GM21367 (cell line): ENCODE measurements at regions not wholly inside any gene's neighbourhood (a gene's known extent, or its start where the extent isn't known, plus 50 kb on each side); places are given as distances from the start of the nearest gene placed in this dataset.

Source experiments
- ATAC-seq: cut with Tn5 transposase; IDR thresholded peaks from one replicate; pipeline ENCODE4 v1.9.1; 2021; ENCODE audit not compliant: unreplicated experiment

- no peak for ATAC-seq
Observed at GRCh38 chr22:48319321-48320047, 1508.2 kb downstream of the BRD1 start.

GRCh38 chr22:48318575-48319320, 1508.9 kb downstream of the BRD1 start:
- ATAC-seq = no peak

- no peak for ATAC-seq
Observed at GRCh38 chr22:48318173-48318572, 1509.5 kb downstream of the BRD1 start.

DNA sequence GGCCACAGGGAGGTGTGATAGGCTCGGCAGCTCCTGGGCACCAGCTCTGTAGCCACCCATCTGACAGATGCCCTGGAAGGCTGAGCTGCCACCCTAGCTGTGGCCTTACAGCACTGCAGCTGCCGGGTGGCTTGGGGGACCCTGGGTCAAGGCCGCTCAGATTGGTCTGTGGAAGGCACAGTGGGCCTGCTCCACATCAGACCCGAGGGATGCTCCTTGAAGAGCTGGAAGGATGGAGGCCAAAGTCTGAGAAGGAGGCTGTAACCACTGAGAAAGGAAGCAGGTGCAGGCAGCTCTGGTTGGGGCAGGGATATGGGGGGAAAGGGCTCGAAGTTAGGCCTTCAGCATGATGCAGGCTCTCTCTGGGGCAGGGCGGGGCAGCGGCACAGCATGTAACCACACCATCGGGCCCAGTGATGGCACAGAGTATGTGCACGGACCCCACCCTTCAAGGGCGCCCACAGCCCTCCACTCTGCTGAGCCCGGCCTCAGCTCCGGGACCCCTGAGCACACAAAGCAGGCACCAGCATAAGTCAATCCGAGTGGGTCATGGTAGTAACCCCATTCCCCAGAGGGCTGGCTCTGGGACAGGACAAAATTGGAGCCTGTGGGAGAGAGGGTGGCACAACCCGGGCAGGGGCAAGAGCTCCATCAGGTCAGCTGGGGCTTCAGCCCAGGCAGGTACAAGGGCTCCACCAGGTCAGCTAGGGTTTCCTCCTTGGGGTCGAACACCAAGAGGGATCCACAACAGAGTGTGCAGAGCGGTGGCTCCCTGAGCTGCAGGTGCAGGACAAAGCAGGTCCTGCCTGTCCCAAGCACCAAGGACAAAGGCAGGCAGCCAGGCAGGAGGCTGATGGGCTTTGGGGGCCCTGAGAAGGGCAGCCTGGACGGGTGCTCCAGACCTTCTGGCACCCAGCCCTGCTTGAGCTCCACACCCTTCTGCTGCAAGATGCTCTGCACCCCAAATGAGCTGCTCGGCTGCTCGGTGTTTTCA, 1511.1 kb downstream of the BRD1 start:
- ATAC-seq = no peak

DNA sequence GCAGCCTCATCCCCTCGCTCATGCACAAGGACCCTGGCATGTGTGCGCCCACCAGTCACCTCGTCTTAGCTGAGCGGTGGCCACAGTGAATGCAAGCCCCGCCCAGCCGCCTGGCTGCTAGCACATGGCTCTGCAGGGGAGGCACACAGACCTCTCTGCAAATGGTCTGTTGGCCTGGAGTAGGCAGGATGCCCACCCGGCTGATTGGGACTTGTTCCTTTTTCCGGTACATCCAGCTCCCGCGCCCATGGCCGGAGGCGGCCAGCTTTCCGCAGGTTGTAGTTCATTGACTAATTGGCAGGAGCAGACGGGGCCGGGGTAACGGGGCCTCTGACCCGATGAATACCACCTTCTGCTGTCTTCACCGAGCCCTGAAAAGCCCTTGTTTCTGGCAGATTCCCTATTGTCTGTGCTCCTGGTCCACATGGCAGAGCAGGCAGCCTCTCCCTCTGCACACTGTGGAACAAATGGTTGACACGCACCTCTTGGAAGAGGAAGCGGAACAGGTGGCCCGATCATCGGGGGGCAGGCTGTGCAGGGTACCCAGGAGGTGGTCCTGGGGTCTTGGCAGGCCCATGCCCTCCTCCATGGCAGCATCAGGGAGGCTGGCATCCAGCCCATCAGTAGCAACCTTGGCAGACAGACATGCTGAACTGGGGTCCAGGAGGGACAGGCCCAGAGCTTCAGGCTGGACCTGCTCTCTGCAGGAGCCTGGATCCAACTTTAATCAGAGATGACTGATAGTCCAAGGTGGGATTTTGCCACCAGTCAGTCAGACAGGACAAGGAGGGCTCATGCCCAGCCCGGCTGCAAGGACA, 1512.0 kb downstream of the BRD1 start:
- no peak for ATAC-seq

DNA sequence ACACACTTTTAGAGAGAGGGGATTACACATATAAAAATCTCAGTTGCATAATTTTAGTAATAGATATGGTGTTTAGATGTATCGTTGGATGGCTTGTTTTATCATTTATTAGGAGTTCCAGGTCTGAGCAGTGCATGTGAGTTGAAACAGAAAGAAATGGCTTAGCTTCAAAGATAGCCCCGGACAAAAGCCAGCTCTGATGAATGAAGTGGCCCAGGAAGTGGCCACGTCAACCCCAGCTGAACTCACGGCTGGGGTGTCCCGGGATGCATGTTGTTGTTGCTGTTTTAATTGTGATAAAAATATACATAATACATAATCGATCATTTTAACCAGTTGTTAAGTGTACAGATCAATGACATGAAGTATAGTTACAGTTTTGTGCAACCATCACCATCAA, 1513.6 kb downstream of the BRD1 start:
- no peak for ATAC-seq

DNA sequence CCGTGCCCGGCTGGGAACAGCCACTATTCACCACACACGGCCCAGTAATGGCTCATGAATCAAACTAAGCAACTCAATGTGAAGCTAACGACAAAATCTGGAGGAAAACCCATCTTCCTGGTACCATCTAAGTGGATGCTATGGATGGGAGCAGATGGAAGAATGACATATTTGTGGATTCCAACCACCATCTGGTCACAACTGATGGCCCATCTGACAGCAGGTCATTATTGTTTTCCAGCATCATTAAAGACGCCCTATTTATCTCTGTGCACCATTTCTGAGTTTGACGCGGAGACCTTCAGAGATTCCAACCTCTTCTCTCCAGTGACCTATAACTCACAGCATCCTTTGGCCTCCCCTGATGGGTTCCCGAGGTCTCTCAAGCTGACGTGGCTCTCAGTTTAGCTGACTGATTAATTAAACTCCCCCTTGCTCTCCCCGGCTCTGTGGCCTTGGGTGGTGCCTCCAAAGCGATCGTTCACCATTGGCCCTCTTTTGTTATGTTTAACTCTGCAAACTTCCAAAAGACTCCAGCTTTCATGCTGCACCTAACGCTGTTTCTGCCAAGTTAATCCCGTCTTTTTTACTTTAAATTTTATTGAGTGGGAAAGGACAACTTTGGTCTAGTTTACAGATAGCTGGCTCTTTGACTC, 1514.4 kb downstream of the BRD1 start:
- no peak for ATAC-seq

DNA sequence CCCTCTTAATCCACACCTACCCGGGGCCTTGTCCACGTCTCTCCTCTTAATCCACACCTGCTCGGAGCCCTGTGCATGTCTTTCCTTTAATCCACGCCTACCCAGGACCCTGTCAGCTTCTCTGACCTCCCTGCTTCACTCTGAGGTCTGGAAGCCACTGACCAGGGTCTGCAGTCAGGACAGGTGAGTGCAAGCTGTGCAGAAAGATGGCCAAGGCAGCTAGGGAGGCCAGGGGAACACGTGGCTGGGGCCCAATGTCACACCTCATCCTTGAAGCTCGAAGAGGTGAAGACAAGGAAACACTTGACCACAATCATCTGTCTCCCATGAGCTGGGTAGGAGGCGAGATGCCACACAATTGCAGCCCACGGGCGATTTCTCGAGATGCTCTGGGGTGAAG, 1516.9 kb downstream of the BRD1 start:
- no peak for ATAC-seq

DNA sequence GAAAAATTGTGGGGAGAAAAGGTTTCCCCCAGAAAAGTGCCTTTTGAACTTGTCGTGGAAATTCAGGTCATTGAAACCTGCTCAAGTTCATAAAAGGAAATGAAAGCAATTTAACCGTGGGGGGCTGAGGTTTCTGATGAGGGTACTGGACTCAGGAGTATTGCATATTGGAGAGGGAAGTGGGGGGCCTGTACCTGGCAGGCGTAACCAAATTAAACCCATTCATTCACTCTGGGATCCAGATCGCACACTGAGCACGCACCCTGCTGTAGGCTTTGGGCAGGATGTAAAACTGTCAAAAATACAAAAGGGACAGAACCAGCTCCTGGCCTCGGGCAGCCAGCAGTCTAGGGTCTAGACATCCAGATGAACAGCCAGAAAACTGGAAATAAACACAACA, 1517.4 kb downstream of the BRD1 start:
- no peak for ATAC-seq

GRCh38 chr22:48309836-48310235, 1517.8 kb downstream of the BRD1 start:
- ATAC-seq = no peak

DNA sequence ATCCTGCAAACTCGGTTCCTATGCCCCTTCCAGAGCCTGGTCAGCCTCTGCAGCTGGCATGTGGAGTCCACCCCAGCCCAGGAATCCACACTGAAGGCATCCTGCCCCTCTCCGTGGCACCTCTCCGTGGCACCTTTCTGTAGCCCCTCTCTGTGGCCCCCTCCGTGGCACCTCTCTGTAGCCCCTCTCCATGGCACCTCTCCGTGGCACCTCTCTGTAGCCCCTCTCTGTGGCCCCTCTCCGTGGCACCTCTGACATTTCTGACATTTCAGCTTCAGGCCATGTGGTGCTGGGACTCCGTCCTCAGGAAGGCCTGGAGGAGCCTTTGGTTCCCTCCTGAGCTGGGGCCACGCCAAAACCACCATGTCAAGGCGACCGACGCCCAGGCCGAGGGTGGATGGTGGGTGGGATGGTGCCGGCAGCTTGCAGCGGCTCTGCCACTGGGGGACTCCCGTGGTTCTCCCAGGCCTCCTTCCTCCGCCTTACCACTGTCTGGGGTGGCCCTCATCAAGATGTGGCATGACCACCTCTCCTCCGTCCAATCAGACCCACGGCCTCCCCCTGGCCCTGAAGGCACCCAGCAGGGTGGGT, 1518.5 kb downstream of the BRD1 start:
- no peak for ATAC-seq

GRCh38 chr22:48307931-48308330, 1519.7 kb downstream of the BRD1 start:
- no peak for ATAC-seq

DNA sequence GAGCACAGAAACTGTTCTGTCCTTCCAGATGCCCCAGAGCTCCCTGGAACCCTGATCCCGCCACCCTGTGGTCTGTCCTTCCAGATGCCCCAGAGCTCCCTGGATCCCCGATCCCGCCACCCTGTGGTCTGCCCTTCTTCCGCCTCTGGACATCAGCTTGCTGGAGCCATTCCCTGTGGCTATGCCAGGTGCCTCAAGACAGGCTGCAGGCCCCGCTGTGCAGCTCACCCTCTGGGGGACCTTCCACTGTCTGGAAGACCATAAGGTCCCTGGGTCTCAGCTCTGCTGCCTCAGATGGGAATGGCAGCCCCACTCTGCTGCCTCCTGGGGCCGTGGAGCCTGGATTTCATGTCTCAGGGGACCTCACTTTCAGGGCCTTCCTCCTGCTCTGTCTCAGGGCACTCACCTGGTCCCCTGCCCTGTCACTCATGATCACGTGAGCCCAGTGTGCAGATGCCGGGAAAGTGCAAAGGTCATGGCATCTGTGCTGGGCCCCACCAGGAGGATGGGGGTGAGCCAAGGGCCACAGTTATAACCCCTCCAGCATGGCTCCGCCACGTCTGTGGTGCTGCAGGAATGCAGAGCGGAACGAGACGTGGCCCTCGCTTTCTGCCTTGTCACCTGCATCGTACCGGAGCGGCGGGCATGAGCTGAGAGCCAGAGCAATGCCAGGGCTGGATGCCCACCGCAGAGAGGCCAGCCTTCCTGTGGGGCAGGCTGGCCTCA, 1520.7 kb downstream of the BRD1 start:
- ATAC-seq = no peak

GRCh38 chr22:48306284-48306683, 1521.4 kb downstream of the BRD1 start:
- ATAC-seq = no peak

DNA sequence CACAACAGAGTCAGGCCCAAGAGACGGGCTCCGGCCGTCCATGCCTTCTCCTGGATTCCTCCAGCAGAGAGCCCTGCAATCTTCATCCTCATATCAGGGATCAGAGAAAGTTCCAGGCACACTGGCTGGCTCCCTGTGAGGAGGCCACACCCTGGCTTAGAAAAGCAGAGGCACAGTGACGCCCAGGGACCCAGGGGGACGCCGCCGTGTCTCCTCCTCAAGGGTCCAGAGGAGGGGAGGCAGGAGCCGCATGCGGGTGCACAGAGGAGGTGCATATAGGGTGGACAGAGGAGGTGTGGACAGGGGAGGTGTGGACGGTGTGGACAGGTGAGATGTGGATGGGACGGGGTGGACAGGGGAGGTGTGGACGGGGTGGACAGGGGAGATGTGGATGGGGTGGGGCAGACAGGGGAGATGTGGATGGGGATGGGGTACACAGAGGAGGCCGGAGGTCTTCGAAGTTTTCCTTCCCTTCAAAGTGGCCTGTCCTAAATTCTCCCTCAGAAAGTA, 1521.9 kb downstream of the BRD1 start:
- ATAC-seq = no peak

DNA sequence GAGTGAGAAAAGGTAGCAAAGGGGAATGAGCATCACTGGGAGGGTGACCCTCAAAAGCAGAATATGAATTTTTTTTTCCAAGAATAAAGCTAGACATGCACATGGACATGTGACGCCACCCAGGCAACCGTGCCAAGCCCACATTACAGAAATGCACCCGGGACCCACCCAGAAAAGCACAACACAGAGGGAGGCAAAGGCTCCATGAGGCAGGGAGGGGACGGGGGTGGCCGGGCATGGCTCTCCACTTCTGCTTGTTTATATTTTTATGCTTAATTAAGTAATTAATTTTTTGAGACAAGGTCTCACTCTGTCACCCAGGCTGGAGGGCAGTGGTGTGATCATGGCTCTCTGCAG, 1524.3 kb downstream of the BRD1 start:
- no peak for ATAC-seq

DNA sequence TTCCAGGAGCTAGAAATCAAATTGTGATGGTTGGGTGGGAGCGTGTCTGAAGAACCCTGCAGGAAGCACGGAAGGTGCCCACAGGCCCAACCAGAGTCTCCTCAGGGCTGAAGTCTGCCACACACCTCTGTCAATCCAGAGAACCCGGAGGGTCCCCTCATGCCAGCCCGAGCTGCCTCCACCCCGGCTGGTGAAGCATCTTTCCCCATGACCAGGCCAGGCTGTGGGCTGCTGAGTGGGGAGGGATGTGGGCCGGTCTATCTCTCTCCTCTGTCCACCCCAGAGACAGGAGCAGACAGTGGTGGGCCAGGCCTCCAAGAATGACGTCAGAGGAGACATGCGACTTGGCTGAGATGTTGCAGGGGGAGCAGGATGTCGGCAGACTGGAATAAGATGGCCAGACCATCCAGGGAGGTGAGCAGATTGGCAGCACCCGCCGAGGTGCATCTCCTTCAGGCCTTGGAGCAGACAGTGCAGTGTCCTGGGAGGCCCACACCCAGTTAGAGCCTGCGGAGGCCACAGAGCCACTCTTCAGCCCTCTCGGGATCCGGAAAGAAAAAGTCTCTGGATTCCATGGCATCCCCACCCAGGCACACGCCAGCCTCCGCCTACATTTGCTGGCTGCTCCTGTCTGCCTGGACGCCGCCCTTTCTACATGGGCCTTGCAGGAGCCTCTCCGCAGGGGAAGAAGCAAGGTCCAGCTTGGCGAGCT, 1524.9 kb downstream of the BRD1 start:
- no peak for ATAC-seq

DNA sequence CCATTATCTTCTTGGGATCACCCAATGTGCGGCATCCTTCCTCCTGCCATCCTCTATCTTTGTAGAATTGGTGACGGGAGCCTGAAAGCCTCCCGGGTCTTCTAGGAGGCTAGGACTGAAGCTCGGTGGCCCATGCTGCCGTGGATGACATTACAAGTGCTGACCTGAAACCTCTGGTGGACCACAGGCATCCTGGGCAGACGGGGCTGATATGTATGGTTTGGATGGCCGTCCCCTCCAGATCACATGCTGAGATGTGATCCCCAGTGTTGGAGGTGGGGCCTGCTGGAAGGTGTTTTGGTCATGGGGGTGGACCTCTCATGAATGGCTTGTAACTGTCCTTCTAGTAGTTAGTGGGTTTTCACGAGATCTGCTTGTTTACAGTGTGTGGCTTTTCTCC, 1525.8 kb downstream of the BRD1 start:
- no peak for ATAC-seq
